CD14-positive monocyte (primary cell): ENCODE measurements at regions not wholly inside any gene's neighbourhood (a gene's known extent, or its start where the extent isn't known, plus 50 kb on each side); places are given as distances from the start of the nearest gene placed in this dataset.

Source experiments
- DNase-seq, 3 donors: peaks; one replicate each; pipeline ENCODE4 v3.0.0-alpha.2; 2011 to 2022
- H2AFZ ChIP-seq: 2 replicates; pipeline ENCODE4 v1.6.0; 2012; ENCODE audit warnings: mild to moderate bottlenecking, low read depth, low read length, inconsistent platforms; ENCODE audit not compliant: insufficient read depth, poor library complexity, severe bottlenecking
- H3K27ac ChIP-seq, 2 donors: 1 replicate in 1 of 2; 2 replicates in 1 of 2; pipeline ENCODE4 v1.5.1; 2012 to 2013; ENCODE audit warnings: low read length in 2 of 2, control low read depth in 1 of 2, inconsistent platforms in 1 of 2, low read depth in 1 of 2, mild to moderate bottlenecking in 1 of 2
- H3K27me3 ChIP-seq, 2 donors: one replicate each; pipeline versions ENCODE4 v1.6.0 to v1.6.1; 2011 to 2013; ENCODE audit warnings: low read length in 2 of 2; ENCODE audit not compliant: control insufficient read depth in 2 of 2, insufficient read depth in 2 of 2
- H3K36me3 ChIP-seq, 2 donors: replicated peaks in 1 of 2; 1 replicate in 1 of 2; 2 replicates in 1 of 2; pipeline versions ENCODE4 v1.5.1 to v1.6.1; 2012 to 2013; ENCODE audit warnings: low read length in 2 of 2, control low read depth in 1 of 2, inconsistent platforms in 1 of 2, mild to moderate bottlenecking in 1 of 2; ENCODE audit not compliant: insufficient read depth in 2 of 2, control insufficient read depth in 1 of 2
- H3K4me1 ChIP-seq, 2 donors: 1 replicate in 1 of 2; 2 replicates in 1 of 2; pipeline versions ENCODE4 v1.5.1 to v1.6.1; 2012 to 2013; ENCODE audit warnings: low read length in 2 of 2, control low read depth in 1 of 2, inconsistent platforms in 1 of 2, mild to moderate bottlenecking in 1 of 2, moderate library complexity in 1 of 2; ENCODE audit not compliant: insufficient read depth in 2 of 2, control insufficient read depth in 1 of 2
- H3K4me2 ChIP-seq: replicated peaks from 2 replicates; pipeline ENCODE3; 2012; ENCODE audit warnings: low read length, moderate library complexity, mild to moderate bottlenecking; ENCODE audit not compliant: poor library complexity, severe bottlenecking; ENCODE audit errors: extremely low read depth
- H3K4me3 ChIP-seq, 3 experiments: fragments of 200-600 bp in 1 of 3; sonication (generic) in 1 of 3; replicated peaks in 1 of 3; 1 replicate in 2 of 3; 2 replicates in 1 of 3; pipeline ENCODE4 v1.5.1; 2011 to 2013; ENCODE audit warnings: low read length in 3 of 3, mild to moderate bottlenecking in 3 of 3, control low read depth in 2 of 3, low read depth in 2 of 3, inconsistent platforms in 1 of 3, moderate library complexity in 1 of 3
- H3K79me2 ChIP-seq: 2 replicates; pipeline ENCODE4 v1.6.0; 2012; ENCODE audit warnings: mild to moderate bottlenecking, control low read depth, inconsistent platforms, low read length, moderate library complexity; ENCODE audit not compliant: insufficient read depth
- H3K9ac ChIP-seq: 2 replicates; pipeline ENCODE4 v1.6.0; 2017; ENCODE audit warnings: low read length, mild to moderate bottlenecking; ENCODE audit not compliant: insufficient read depth, poor library complexity, severe bottlenecking
- H3K9me3 ChIP-seq, 2 donors: replicated peaks in 1 of 2; 1 replicate in 1 of 2; 2 replicates in 1 of 2; pipeline versions ENCODE4 v1.5.1 to v1.6.1; 2012 to 2013; ENCODE audit warnings: low read length in 2 of 2, control low read depth in 1 of 2; ENCODE audit not compliant: control insufficient read depth in 1 of 2, insufficient read depth in 1 of 2
- H4K20me1 ChIP-seq: 2 replicates; pipeline ENCODE4 v1.6.0; 2012; ENCODE audit warnings: mild to moderate bottlenecking, low read length, control low read depth, moderate library complexity; ENCODE audit not compliant: insufficient read depth
- H3K27ac Mint-ChIP-seq, 7 donors: one replicate each; pipeline ENCODE4 v1.8.0; 2020; ENCODE audit warnings: mild to moderate bottlenecking in 7 of 7, mixed read lengths in 7 of 7, moderate library complexity in 6 of 7, inconsistent platforms in 2 of 7
- H3K27me3 Mint-ChIP-seq, 3 donors: one replicate each; pipeline ENCODE4 v1.8.0; 2021 to 2022; ENCODE audit warnings: low read depth in 3 of 3, mild to moderate bottlenecking in 3 of 3, mixed read lengths in 3 of 3, moderate library complexity in 3 of 3, inconsistent platforms in 1 of 3
- H3K36me3 Mint-ChIP-seq, 2 donors: one replicate each; pipeline ENCODE4 v1.8.0; 2020; ENCODE audit warnings: mixed read lengths in 2 of 2, inconsistent platforms in 1 of 2, mild to moderate bottlenecking in 1 of 2
- H3K4me1 Mint-ChIP-seq: one replicate; pipeline ENCODE4 v1.8.0; 2020; ENCODE audit warnings: mild to moderate bottlenecking, mixed read lengths
- H3K4me3 Mint-ChIP-seq, 2 donors: one replicate each; pipeline ENCODE4 v1.8.0; 2020; ENCODE audit warnings: mild to moderate bottlenecking in 2 of 2, mixed read lengths in 2 of 2, moderate library complexity in 1 of 2
- H3K9me3 Mint-ChIP-seq, 7 donors: one replicate each; pipeline ENCODE4 v1.8.0; 2020 to 2022; ENCODE audit warnings: mixed read lengths in 7 of 7, mild to moderate bottlenecking in 6 of 7, moderate library complexity in 6 of 7, inconsistent platforms in 2 of 7
- WGBS: methylation state at CpG from one replicate; pipeline ENCODE4 v1.1.5; 2013; ENCODE audit warnings: missing lambda C conversion rate; ENCODE audit not compliant: insufficient coverage; 5-methylcytosine and 5-hydroxymethylcytosine counted together
- intact Hi-C, 2 donors: fragments of 100-400 bp; cut with micrococcal nuclease; formaldehyde crosslinking; loops; one replicate each; pipeline versions ENCODE4 v1.15.0 to v1.15.1; 2023
- TF ChIP-seq, protein P1 (sequence below): fragments of 200-600 bp; IDR thresholded peaks from one replicate; pipeline ENCODE4 v1.8.0; 2022; ENCODE audit warnings: antibody characterized with exemption, mild to moderate bottlenecking

DNA sequence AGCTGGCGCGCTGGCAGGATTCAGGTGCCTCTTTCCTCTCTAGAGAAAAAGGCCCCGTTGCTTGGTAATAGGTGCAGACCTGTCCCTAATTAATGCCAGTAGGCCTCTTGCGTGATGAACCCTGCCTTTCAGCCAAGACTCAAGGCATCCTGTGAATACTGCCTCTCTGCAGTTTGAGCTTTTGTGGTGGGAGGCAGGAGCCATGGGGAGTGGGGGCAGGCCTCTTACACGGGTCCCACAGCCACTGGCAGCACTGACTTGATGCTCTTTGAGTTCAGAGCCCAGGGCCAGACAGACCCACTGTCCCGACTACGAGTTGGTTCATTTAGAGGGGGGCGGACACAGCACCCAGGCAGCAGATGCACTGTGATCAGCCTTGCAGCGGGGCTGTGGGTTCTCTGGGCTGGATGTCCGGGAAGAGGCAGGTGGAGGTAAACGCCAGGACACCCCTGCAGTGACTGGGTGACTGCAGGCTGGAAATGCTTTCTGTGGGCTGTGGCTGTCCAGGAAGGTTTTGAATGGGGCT lies 237.0 kb downstream of the SEC14L1 start:
- Mint-ChIP-seq H3K27ac (no peak overlapping the region), H3K27me3 (peaks cover 2 to 10% (median 7%) of the 10 kb centered on the region in 3 donors), H3K36me3 (peaks cover 17 to 27% of the 10 kb centered on the region in 2 donors), H3K4me1 (peaks cover 45% of the 10 kb centered on the region), H3K4me3 (no peak overlapping the region), H3K9me3 (peaks cover 0 to 2% (median 0%) of the 10 kb centered on the region in 7 donors)
- Histone ChIP-seq H3K4me3 (no peak overlapping the region), H4K20me1 (peaks cover 90% of the 10 kb centered on the region), H3K36me3 (peaks cover 2 to 6% of the 10 kb centered on the region in 2 donors), H3K9ac (no peak overlapping the region), H3K79me2 (peaks cover 92% of the 10 kb centered on the region), H3K27me3 (no peaks in the 10 kb centered on the region), H3K27ac (no peak overlapping the region), H2AFZ (no peak overlapping the region), H3K4me1 (peaks cover 22 to 33% of the 10 kb centered on the region in 2 donors), H3K9me3 (no peaks in the 10 kb centered on the region), H3K4me2 (no peak overlapping the region)
- intact Hi-C loops: no loop called here
- 96% methylated on average over 10 of the region's 11 CpGs for WGBS
- DNase-seq: no peak
- TF ChIP-seq, protein P1, sequence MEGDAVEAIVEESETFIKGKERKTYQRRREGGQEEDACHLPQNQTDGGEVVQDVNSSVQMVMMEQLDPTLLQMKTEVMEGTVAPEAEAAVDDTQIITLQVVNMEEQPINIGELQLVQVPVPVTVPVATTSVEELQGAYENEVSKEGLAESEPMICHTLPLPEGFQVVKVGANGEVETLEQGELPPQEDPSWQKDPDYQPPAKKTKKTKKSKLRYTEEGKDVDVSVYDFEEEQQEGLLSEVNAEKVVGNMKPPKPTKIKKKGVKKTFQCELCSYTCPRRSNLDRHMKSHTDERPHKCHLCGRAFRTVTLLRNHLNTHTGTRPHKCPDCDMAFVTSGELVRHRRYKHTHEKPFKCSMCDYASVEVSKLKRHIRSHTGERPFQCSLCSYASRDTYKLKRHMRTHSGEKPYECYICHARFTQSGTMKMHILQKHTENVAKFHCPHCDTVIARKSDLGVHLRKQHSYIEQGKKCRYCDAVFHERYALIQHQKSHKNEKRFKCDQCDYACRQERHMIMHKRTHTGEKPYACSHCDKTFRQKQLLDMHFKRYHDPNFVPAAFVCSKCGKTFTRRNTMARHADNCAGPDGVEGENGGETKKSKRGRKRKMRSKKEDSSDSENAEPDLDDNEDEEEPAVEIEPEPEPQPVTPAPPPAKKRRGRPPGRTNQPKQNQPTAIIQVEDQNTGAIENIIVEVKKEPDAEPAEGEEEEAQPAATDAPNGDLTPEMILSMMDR: no peak

DNA sequence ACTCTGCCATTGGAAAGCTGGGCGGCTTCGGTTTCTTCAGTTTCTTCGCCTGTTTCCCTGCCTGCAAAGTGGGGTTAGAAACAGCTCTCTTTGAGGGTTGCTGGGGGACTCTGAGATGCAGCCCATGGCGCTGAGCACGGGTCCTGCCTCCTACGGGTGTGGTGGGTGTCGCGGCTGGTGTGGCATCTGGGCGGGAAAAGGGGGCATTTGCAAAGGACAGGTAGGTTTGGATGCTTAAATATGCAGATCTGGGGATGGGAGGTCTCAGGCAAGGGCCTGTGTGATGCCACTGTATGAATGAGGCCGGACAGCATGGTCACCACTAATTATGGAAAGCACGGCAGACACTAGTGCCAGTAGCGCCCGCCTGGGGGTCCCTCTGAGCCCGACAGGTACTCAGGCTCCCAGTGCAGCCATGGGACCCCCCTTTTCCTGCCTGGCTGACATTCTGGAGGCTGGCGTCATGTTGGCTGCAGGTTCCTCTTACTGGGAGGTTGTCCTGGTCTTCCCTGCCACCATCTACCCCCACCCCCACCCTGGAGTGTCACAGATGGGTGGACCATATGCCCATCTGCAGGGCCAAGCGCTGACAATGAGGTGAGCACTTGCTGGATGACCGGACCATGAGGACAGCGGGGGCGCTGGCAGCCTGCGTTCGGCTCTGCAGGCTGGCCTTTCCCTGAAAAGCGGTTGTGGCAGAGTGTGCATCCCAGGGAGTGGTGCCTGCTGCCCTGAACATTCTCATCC lies 237.7 kb downstream of the SEC14L1 start:
- Histone ChIP-seq H2AFZ (no peak overlapping the region), H4K20me1 (peaks cover 97% of the 10 kb centered on the region), H3K9me3 (no peaks in the 10 kb centered on the region), H3K4me3 (no peak overlapping the region), H3K36me3 (peaks cover 3 to 6% of the 10 kb centered on the region in 2 donors), H3K4me1 (peaks cover 22 to 33% of the 10 kb centered on the region in 2 donors), H3K27me3 (no peaks in the 10 kb centered on the region), H3K9ac (no peak overlapping the region), H3K27ac (no peak overlapping the region), H3K79me2 (peaks cover 96% of the 10 kb centered on the region), H3K4me2 (no peak overlapping the region)
- H3K4me1 Mint-ChIP-seq: peaks cover 45% of the 10 kb centered on the region
- H3K9me3 Mint-ChIP-seq: peaks cover 0 to 2% (median 0%) of the 10 kb centered on the region in 7 donors
- H3K27me3 Mint-ChIP-seq: peaks cover 2 to 10% (median 7%) of the 10 kb centered on the region in 3 donors
- intact Hi-C loops: no loop called here
- TF ChIP-seq, protein P1: no peak
- DNase-seq: no peak
- peak overlapping the region in 1 of 7 donors; percentile 42 for H3K27ac Mint-ChIP-seq
- peaks cover 20 to 31% of the 10 kb centered on the region in 2 donors for H3K36me3 Mint-ChIP-seq
- H3K4me3 Mint-ChIP-seq: no peak overlapping the region
- 95% methylated on average over 21 of the region's 22 CpGs for WGBS
